Endodermal cell (in vitro differentiated cells): ENCODE measurements at regions not wholly inside any gene's neighbourhood (a gene's known extent, or its start where the extent isn't known, plus 50 kb on each side); places are given as distances from the start of the nearest gene placed in this dataset.

Experiments
- DNase-seq: peaks from one replicate; pipeline ENCODE4 v3.0.0-alpha.2; 2017
- H3K27ac ChIP-seq: 2 replicates; pipeline ENCODE4 v1.5.1; 2013; ENCODE audit warnings: mild to moderate bottlenecking, low read depth, low read length, moderate library complexity
- H3K27me3 ChIP-seq: 2 replicates; pipeline ENCODE4 v1.6.1; 2013; ENCODE audit warnings: mild to moderate bottlenecking, low read length, moderate library complexity; ENCODE audit not compliant: insufficient read depth, control insufficient read depth, poor library complexity, severe bottlenecking
- H3K36me3 ChIP-seq: 2 replicates; pipeline ENCODE4 v1.7.0; 2013; ENCODE audit warnings: mild to moderate bottlenecking, low read length, moderate library complexity; ENCODE audit not compliant: control insufficient read depth, insufficient read depth
- H3K4me1 ChIP-seq: one replicate; pipeline ENCODE4 v1.7.0; 2013; ENCODE audit warnings: low read length; ENCODE audit not compliant: control insufficient read depth, insufficient read depth
- H3K4me3 ChIP-seq: 2 replicates; pipeline ENCODE4 v1.5.1; 2013; ENCODE audit warnings: mild to moderate bottlenecking, low read length, moderate library complexity
- H3K9ac ChIP-seq: 2 replicates; pipeline ENCODE4 v1.6.1; 2013; ENCODE audit warnings: mild to moderate bottlenecking, low read length, moderate library complexity; ENCODE audit not compliant: poor library complexity, severe bottlenecking; ENCODE audit errors: extremely low read depth
- H3K9me3 ChIP-seq: 2 replicates; pipeline ENCODE4 v1.6.1; 2013; ENCODE audit warnings: mild to moderate bottlenecking, low read length, moderate library complexity; ENCODE audit not compliant: control insufficient read depth
- H3K27ac Mint-ChIP-seq: 2 replicates; pipeline ENCODE4 v1.8.0; 2020; ENCODE audit warnings: mixed read lengths
- H3K27me3 Mint-ChIP-seq: 2 replicates; pipeline ENCODE4 v1.8.0; 2021; ENCODE audit warnings: mild to moderate bottlenecking, mixed read lengths; ENCODE audit not compliant: insufficient read depth
- H3K36me3 Mint-ChIP-seq: 2 replicates; pipeline ENCODE4 v1.8.0; 2020; ENCODE audit warnings: low read depth, mixed read lengths
- H3K4me1 Mint-ChIP-seq: 2 replicates; pipeline ENCODE4 v1.8.0; 2020; ENCODE audit warnings: mixed read lengths
- H3K4me3 Mint-ChIP-seq: 2 replicates; pipeline ENCODE4 v1.8.0; 2020; ENCODE audit warnings: mild to moderate bottlenecking, moderate library complexity, mixed read lengths
- H3K9me3 Mint-ChIP-seq: 2 replicates; pipeline ENCODE4 v1.8.0; 2020; ENCODE audit warnings: mild to moderate bottlenecking, mixed read lengths
- WGBS, 2 experiments: methylation state at CpG; one replicate each; pipeline versions ENCODE4 v1.1.5 to v1.1.7; 2013; ENCODE audit warnings: missing lambda C conversion rate in 2 of 2, mixed read lengths in 1 of 2; ENCODE audit not compliant: insufficient coverage in 1 of 2, insufficient read length in 1 of 2; 5-methylcytosine and 5-hydroxymethylcytosine counted together
- TF ChIP-seq, protein P1 (sequence below): fragments of 200-600 bp; sonication (generic); conservative IDR thresholded peaks from 2 replicates; pipeline ENCODE4 v1.5.0; 2021; ENCODE audit warnings: antibody characterized with exemption, mild to moderate bottlenecking

DNA sequence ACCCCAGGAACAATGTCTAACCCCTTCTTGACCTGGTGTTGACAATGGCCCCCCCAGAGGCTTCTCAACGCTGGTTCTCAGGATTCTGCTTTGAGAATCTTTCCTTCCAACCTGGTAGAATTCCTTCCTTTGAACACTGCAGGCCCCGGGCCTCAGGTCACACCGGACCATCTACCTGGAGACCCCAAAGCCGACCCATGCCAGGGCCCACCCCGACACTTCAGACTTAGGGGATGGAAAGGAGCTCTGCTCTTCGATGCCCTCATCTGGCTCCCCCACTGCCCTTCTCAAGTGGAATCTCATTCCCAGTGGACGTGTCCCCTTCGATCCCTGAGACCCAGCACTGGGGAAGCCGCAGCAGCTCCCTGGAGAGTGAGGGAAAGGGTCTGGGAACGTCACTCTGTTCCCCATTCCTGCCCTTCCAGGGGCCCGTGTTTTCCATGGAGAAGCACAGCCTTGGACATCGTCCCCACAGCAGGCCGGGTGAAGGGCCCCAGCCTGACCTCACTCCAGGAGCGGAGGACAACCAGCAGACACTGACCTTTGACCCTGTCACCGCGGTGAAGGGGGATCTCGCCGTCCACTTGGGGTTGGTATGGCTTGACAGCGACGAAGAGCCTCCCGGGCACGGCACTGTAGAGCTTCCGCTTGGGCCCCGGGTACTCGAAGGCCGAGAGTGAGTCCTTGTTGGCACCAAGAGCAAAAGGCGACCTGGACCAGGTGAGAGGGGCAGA, 408.3 kb downstream of the CTTN start:
- Mint-ChIP-seq H3K4me1 (no peaks in the 10 kb centered on the region), H3K4me3 (no peak overlapping the region), H3K27ac (no peak overlapping the region), H3K9me3 (no peaks in the 10 kb centered on the region), H3K36me3 (peaks cover 19% of the 10 kb centered on the region), H3K27me3 (no peaks in the 10 kb centered on the region)
- Histone ChIP-seq H3K27ac (no peak overlapping the region), H3K4me1 (no peaks in the 10 kb centered on the region), H3K9me3 (no peaks in the 10 kb centered on the region), H3K27me3 (no peaks in the 10 kb centered on the region), H3K36me3 (no peaks in the 10 kb centered on the region), H3K9ac (no peak overlapping the region), H3K4me3 (no peak overlapping the region)
- no peak for DNase-seq
- 90 to 93% methylated on average over 14 to 27 of the region's 27 CpGs for WGBS, 2 experiments
- TF ChIP-seq, protein P1, sequence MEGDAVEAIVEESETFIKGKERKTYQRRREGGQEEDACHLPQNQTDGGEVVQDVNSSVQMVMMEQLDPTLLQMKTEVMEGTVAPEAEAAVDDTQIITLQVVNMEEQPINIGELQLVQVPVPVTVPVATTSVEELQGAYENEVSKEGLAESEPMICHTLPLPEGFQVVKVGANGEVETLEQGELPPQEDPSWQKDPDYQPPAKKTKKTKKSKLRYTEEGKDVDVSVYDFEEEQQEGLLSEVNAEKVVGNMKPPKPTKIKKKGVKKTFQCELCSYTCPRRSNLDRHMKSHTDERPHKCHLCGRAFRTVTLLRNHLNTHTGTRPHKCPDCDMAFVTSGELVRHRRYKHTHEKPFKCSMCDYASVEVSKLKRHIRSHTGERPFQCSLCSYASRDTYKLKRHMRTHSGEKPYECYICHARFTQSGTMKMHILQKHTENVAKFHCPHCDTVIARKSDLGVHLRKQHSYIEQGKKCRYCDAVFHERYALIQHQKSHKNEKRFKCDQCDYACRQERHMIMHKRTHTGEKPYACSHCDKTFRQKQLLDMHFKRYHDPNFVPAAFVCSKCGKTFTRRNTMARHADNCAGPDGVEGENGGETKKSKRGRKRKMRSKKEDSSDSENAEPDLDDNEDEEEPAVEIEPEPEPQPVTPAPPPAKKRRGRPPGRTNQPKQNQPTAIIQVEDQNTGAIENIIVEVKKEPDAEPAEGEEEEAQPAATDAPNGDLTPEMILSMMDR, result no peak

DNA sequence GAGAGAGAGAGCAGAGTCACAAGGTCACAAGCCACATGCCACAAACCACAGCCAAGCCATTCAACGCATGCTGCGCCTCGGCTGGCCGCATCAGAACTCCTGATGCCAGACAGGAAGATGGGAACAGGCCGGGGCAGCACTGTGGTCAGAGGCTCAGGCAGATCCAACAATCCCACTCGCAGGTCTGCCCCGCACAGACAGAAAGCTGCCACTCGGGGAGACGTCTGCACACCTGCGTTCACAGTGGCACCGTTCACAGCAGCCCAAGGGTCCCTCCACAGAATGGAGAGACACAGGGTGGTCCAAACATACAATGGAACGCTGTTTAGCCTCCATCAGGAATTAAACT, 408.8 kb downstream of the CTTN start:
- H3K9me3 ChIP-seq, result no peaks in the 10 kb centered on the region
- 94 to 97% methylated on average over 7 to 12 of the region's 12 CpGs for WGBS, 2 experiments
- no peaks in the 10 kb centered on the region for H3K27me3 ChIP-seq
- Mint-ChIP-seq H3K27me3 (no peaks in the 10 kb centered on the region), H3K9me3 (no peaks in the 10 kb centered on the region), H3K4me3 (no peak overlapping the region), H3K27ac (no peak overlapping the region), H3K4me1 (no peaks in the 10 kb centered on the region), H3K36me3 (peaks cover 19% of the 10 kb centered on the region)
- no peak overlapping the region for H3K4me3 ChIP-seq
- H3K36me3 ChIP-seq, result no peaks in the 10 kb centered on the region
- DNase-seq, result no peak
- H3K9ac ChIP-seq, result no peak overlapping the region
- H3K27ac ChIP-seq, result no peak overlapping the region
- TF ChIP-seq, protein P1, result no peak
- H3K4me1 ChIP-seq, result no peaks in the 10 kb centered on the region

DNA sequence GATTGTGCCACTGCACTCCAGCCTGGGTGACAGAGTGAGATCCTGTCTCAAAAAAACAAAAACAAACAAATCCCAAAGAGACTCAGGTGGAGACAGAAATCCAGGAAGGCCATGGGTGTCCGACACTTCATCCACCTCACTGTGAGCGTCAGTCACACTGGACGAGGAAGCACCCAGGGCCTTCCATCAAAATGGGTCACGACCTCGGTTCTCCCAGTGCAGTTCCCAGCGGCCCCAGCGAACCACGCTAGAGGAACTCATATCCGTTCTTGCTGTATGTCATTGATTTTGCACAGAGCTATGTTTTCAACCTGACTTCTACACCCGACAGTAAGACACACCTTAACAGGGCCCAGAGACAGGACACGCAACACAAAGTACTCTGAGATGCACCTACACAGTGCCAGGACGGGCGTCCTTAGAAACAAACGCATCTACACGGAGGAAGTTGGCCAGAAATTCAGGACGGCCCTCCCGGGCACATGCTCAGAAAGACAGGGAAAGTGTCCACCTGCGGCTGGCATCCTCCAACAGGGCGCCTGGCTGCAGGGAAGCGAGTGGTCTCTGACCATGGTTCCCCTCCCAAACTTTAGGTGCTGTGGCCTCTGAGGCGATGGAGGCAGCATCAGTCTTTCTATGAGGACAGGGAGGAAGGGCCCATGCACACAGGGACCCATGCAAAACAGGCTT, 410.5 kb downstream of the CTTN start:
- H3K9ac ChIP-seq, result no peak overlapping the region
- WGBS, 2 experiments, result 93 to 94% methylated on average over 21 of the region's 21 CpGs
- H3K27ac ChIP-seq, result no peak overlapping the region
- H3K4me3 Mint-ChIP-seq, result no peak overlapping the region
- no peaks in the 10 kb centered on the region for H3K27me3 ChIP-seq
- H3K4me1 ChIP-seq, result no peaks in the 10 kb centered on the region
- no peaks in the 10 kb centered on the region for H3K9me3 Mint-ChIP-seq
- no peak for DNase-seq
- peaks cover 14% of the 10 kb centered on the region for H3K36me3 Mint-ChIP-seq
- H3K4me3 ChIP-seq, result no peak overlapping the region
- H3K4me1 Mint-ChIP-seq, result no peaks in the 10 kb centered on the region
- no peaks in the 10 kb centered on the region for H3K9me3 ChIP-seq
- no peaks in the 10 kb centered on the region for H3K36me3 ChIP-seq
- no peaks in the 10 kb centered on the region for H3K27me3 Mint-ChIP-seq
- TF ChIP-seq, protein P1, result no peak
- H3K27ac Mint-ChIP-seq, result no peak overlapping the region
